ENCODE measurements at regions not wholly inside any gene's neighbourhood (a gene's known extent, or its start where the extent isn't known, plus 50 kb on each side); places are given as distances from the start of the nearest gene placed in this dataset.

DNA sequence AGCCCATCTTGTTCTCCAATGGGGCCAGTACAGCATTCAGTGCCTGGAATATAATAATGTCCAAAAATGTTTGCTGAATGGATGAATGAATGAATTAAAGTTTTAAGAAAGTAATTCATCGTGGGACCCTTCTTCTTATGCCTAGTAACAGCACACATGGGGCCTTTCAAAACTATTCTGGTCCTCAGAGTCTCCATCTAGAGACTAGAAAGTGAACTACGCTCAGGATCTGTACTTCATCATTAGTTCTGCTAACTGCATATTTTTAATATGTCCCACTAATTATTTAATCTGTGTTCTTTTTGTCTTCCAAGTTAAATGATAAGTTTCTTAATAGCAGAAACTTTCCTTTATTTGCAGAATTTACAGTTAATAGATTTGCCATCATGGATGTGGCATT, 172.5 kb downstream of the SMAD2 start:
- FAIRE-seq, result no peak
- no peak for DNase-seq (ENCODE audit: insufficient read length, low spot score)
- no peak for TF ChIP-seq POU2F2 (IDR thresholded peaks at IDR 0.05; ENCODE audit: low read depth, low read length)
- TF ChIP-seq POLR2AphosphoS5 (IDR thresholded peaks at IDR 0.05; ENCODE audit: low read depth, low read length), result no peak
- no peak for TF ChIP-seq TAF1 (IDR thresholded peaks at IDR 0.05; ENCODE audit: low read depth, low read length)
- TF ChIP-seq PAX5 (IDR thresholded peaks at IDR 0.05; ENCODE audit: insufficient read depth, low read length, severe bottlenecking), result no peak
- TF ChIP-seq POLR2A (IDR thresholded peaks at IDR 0.05; ENCODE audit: low read depth, low read length), result no peak
- TF ChIP-seq SPI1 (IDR thresholded peaks at IDR 0.05; ENCODE audit: low read depth, low read length), result no peak

DNA sequence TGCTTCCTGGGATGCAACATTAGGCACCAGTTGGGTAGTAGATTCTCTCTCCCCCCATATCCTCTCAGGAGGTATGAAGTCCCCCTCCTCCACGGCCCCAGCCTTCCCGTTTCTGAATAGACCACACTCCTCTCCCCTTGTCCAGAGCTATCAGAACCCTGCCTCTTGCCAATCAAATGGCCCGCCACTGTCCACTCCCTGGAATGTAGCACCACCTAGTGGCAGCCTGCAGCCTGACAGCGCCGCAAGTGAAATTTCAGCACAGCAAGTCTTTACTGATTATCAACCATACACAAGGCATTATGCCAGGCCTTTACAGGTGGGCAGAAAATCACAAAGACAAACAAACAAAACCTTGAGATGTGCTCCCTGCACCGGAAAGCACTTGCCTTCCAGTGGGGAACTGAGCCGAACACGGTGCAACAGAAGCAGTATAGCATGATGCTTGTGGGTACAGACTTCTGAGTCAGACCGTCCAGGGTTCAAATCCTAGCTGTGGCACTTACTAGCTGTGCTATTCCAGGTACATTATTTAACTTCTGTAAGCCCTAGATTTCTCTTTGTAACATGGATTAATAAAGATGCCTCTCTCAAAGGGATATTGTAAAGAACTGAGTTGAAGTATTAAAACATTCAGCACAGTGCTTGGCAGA, 174.0 kb downstream of the SMAD2 start:
- FAIRE-seq (peak; percentile 78), DNase-seq (ENCODE audit: insufficient read length, low spot score) (peak; percentile 47)
- no peak for TF ChIP-seq POU2F2 (IDR thresholded peaks at IDR 0.05; ENCODE audit: low read depth, low read length)
- TF ChIP-seq SPI1 (IDR thresholded peaks at IDR 0.05; ENCODE audit: low read depth, low read length), result no peak
- no peak for TF ChIP-seq PAX5 (IDR thresholded peaks at IDR 0.05; ENCODE audit: insufficient read depth, low read length, severe bottlenecking)
- no peak for TF ChIP-seq POLR2A (IDR thresholded peaks at IDR 0.05; ENCODE audit: low read depth, low read length)
- no peak for TF ChIP-seq TAF1 (IDR thresholded peaks at IDR 0.05; ENCODE audit: low read depth, low read length)
- no peak for TF ChIP-seq POLR2AphosphoS5 (IDR thresholded peaks at IDR 0.05; ENCODE audit: low read depth, low read length)

DNA sequence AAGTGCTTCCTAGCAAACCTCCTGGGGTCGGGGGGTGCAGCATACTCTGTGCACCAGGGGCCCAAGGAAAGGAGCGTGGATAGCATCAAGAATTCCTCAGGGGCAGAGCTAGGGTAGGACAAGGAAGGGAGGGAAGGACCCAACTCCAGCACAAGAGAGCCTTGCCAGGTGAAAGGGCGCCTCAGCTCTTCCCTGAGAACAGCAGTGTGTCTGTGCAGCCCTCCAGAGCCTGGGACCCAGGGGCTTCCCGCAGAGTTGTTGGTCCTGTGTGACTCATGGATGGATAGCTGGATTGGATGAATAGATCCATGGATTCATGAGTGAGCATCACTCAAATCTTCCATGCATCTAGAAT, 175.4 kb downstream of the SMAD2 start:
- DNase-seq (ENCODE audit: insufficient read length, low spot score), result no peak
- FAIRE-seq, result no peak
- TF ChIP-seq SPI1 (IDR thresholded peaks at IDR 0.05; ENCODE audit: low read depth, low read length) (no peak), POLR2AphosphoS5 (IDR thresholded peaks at IDR 0.05; ENCODE audit: low read depth, low read length) (no peak), PAX5 (IDR thresholded peaks at IDR 0.05; ENCODE audit: insufficient read depth, low read length, severe bottlenecking) (no peak), POLR2A (IDR thresholded peaks at IDR 0.05; ENCODE audit: low read depth, low read length) (no peak), TAF1 (IDR thresholded peaks at IDR 0.05; ENCODE audit: low read depth, low read length) (no peak), POU2F2 (IDR thresholded peaks at IDR 0.05; ENCODE audit: low read depth, low read length) (no peak)

GRCh38 chr18:47754311-47755101, 176.0 kb downstream of the SMAD2 start:
- FAIRE-seq (peak; percentile 64), DNase-seq (ENCODE audit: insufficient read length, low spot score) (peak; percentile 64)
- TF ChIP-seq PAX5 (IDR thresholded peaks at IDR 0.05; ENCODE audit: insufficient read depth, low read length, severe bottlenecking) (no peak), SPI1 (IDR thresholded peaks at IDR 0.05; ENCODE audit: low read depth, low read length) (no peak), POLR2A (IDR thresholded peaks at IDR 0.05; ENCODE audit: low read depth, low read length) (no peak), POU2F2 (IDR thresholded peaks at IDR 0.05; ENCODE audit: low read depth, low read length) (no peak), TAF1 (IDR thresholded peaks at IDR 0.05; ENCODE audit: low read depth, low read length) (no peak), POLR2AphosphoS5 (IDR thresholded peaks at IDR 0.05; ENCODE audit: low read depth, low read length) (no peak)

DNA sequence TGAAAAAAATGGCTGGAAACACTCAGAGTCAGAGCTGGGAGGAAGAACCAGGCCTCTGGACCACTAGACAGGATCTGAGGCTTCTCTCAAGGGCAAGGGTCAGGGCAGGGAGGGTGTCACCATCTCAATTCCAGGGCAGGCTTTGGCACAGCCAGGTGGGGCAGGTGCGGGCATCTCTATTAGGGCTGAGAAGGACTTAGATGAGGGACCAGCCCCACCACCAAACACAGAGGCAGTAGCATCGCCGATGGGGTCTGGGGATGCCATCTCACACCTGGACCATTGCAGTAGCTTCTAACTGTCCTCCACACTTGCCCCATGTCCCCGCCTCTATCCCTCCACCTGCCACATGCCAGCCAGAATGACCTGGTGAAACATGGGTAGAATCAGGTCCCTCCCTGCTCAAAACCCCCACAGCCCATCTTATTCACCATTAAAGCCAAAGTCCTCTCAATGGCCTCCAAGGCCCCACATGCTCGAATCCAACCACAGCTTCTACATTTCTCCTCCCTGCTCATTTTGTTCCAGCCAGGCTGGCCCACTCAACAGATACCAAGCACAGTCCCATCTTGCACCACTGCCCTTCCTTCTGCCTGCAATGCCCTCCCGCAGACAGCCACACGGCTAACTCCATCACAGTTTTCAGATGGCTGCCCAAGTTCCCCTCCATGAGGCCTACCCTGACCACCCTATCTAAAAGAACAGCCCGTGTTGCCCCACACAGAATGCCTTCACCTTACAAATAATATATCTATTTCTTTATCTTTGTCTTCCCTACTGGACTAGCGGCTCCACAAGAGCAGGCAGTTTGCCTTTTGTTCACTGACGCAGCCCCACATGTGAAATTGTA, 177.4 kb downstream of the SMAD2 start:
- FAIRE-seq (no peak), DNase-seq (ENCODE audit: insufficient read length, low spot score) (no peak)
- no peak for TF ChIP-seq TAF1 (IDR thresholded peaks at IDR 0.05; ENCODE audit: low read depth, low read length)
- no peak for TF ChIP-seq POLR2A (IDR thresholded peaks at IDR 0.05; ENCODE audit: low read depth, low read length)
- no peak for TF ChIP-seq PAX5 (IDR thresholded peaks at IDR 0.05; ENCODE audit: insufficient read depth, low read length, severe bottlenecking)
- no peak for TF ChIP-seq POU2F2 (IDR thresholded peaks at IDR 0.05; ENCODE audit: low read depth, low read length)
- no peak for TF ChIP-seq POLR2AphosphoS5 (IDR thresholded peaks at IDR 0.05; ENCODE audit: low read depth, low read length)
- no peak for TF ChIP-seq SPI1 (IDR thresholded peaks at IDR 0.05; ENCODE audit: low read depth, low read length)

DNA sequence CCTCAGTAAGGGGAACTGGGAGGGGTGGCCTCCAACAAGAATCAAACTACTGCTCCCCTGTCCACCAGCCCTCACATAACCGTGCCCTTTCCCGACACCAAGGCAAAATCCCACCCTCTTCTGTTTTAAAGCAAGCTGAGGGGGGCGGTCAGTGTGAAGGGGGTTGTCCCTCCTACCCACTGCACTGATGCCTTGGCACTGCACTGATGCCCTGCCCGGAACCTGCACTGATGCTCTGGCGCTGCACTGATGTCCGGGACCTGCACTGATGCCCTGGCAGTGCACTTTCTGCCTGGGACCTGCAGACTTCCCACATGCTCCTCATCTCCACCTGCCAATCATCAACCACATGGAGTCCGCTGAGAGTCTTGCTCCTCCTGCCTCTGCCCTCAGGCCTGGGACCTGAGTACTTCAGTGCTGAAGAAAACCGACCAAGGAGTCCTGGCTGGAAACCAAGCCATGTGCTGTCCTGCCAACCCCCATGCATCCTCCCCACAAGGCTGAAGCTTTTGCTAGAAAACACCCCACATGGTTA, 179.5 kb downstream of the SMAD2 start:
- no peak for FAIRE-seq
- DNase-seq (ENCODE audit: insufficient read length, low spot score), result no peak
- TF ChIP-seq PAX5 (IDR thresholded peaks at IDR 0.05; ENCODE audit: insufficient read depth, low read length, severe bottlenecking) (no peak), POU2F2 (IDR thresholded peaks at IDR 0.05; ENCODE audit: low read depth, low read length) (no peak), SPI1 (IDR thresholded peaks at IDR 0.05; ENCODE audit: low read depth, low read length) (no peak), POLR2AphosphoS5 (IDR thresholded peaks at IDR 0.05; ENCODE audit: low read depth, low read length) (no peak), TAF1 (IDR thresholded peaks at IDR 0.05; ENCODE audit: low read depth, low read length) (no peak), POLR2A (IDR thresholded peaks at IDR 0.05; ENCODE audit: low read depth, low read length) (no peak)

- TF ChIP-seq POLR2A (IDR thresholded peaks at IDR 0.05; ENCODE audit: low read depth, low read length), result no peak
- no peak for TF ChIP-seq POU2F2 (IDR thresholded peaks at IDR 0.05; ENCODE audit: low read depth, low read length)
- no peak for TF ChIP-seq PAX5 (IDR thresholded peaks at IDR 0.05; ENCODE audit: insufficient read depth, low read length, severe bottlenecking)
- no peak for TF ChIP-seq POLR2AphosphoS5 (IDR thresholded peaks at IDR 0.05; ENCODE audit: low read depth, low read length)
- TF ChIP-seq TAF1 (IDR thresholded peaks at IDR 0.05; ENCODE audit: low read depth, low read length), result no peak
- TF ChIP-seq SPI1 (IDR thresholded peaks at IDR 0.05; ENCODE audit: low read depth, low read length), result no peak
- no peak for DNase-seq (ENCODE audit: insufficient read length, low spot score)
- FAIRE-seq, result peak; percentile 23
Measured at GRCh38 chr18:47749600-47749973, 180.9 kb downstream of the SMAD2 start.

DNA sequence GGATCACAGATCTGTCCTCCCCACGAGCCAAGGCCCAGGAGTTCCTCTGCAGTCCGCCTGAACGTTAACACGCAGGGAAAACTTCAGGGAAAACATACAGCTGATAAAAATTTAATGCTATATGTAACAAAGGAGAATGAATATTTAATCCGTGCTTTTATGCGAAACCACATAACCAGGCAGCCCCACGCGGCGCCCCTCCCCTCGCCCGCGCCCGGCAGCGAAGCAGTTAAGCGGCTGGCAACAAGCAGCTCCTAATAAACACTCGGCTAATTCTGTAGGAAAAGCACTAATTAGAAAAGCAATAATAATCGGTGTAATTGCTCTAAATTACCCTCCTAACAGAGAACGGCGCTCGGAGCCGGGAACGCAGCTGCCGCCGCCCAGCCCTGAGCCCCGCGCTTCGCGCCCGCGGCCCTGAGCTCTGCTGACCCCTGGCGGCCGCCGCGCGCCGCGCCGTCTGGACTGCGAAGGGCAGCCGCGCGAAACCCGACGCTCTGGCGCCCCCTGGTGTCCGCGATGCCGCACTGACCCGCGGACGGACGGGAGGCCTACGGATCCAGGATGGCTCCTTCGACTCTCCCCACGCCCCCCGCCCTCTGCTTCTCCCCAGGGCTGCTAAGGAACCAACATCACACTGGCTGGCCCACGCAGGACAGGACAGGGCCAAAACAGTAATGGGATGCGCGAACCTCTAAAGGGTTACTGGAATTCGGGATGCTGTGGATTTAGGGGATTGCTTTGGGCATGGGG, 181.4 kb downstream of the SMAD2 start:
- peak; percentile 89 for DNase-seq (ENCODE audit: insufficient read length, low spot score)
- peak; percentile 96 for FAIRE-seq
- TF ChIP-seq PAX5 (IDR thresholded peaks at IDR 0.05; ENCODE audit: insufficient read depth, low read length, severe bottlenecking) (peak; percentile 87), SPI1 (IDR thresholded peaks at IDR 0.05; ENCODE audit: low read depth, low read length) (no peak), POU2F2 (IDR thresholded peaks at IDR 0.05; ENCODE audit: low read depth, low read length) (no peak)

Data from GM12891 (cell line).